ENCODE measurements at regions not wholly inside any gene's neighbourhood (a gene's known extent, or its start where the extent isn't known, plus 50 kb on each side); places are given as distances from the start of the nearest gene placed in this dataset.

GRCh38 chr6:167746390-167746907 lies 80.3 kb upstream of the AFDN start:
- Histone ChIP-seq H3K4me3 (no peak overlapping the region), H3K9me3 (no peaks in the 10 kb centered on the region), H3K4me1 (peaks cover 18% of the 10 kb centered on the region), H3K27ac (peak overlapping the region; percentile 24 to 61), H3K36me3 (ENCODE audit: low read depth, missing control alignments) (no peaks in the 10 kb centered on the region), H3K27me3 (no peaks in the 10 kb centered on the region)
- DNase-seq = no peak
- TF ChIP-seq, protein P1, sequence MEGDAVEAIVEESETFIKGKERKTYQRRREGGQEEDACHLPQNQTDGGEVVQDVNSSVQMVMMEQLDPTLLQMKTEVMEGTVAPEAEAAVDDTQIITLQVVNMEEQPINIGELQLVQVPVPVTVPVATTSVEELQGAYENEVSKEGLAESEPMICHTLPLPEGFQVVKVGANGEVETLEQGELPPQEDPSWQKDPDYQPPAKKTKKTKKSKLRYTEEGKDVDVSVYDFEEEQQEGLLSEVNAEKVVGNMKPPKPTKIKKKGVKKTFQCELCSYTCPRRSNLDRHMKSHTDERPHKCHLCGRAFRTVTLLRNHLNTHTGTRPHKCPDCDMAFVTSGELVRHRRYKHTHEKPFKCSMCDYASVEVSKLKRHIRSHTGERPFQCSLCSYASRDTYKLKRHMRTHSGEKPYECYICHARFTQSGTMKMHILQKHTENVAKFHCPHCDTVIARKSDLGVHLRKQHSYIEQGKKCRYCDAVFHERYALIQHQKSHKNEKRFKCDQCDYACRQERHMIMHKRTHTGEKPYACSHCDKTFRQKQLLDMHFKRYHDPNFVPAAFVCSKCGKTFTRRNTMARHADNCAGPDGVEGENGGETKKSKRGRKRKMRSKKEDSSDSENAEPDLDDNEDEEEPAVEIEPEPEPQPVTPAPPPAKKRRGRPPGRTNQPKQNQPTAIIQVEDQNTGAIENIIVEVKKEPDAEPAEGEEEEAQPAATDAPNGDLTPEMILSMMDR (IDR thresholded peaks at IDR 0.05) = no peak
- no peak for TF ChIP-seq POLR2A (IDR thresholded peaks at IDR 0.05)
- WGBS, 2 donors = 77 to 78% methylated on average over 17 of the region's 17 CpGs
- intact Hi-C loops (cut with DNase I; ENCODE audit: low total_unique reads) = no loop called here

GRCh38 chr6:167746975-167747374 lies 79.7 kb upstream of the AFDN start:
- peak overlapping the region in 1 of 2 donors; percentile 24 for H3K27ac ChIP-seq
- no peak for DNase-seq
- intact Hi-C loops (cut with DNase I; ENCODE audit: low total_unique reads) = no loop called here
- H3K27me3 ChIP-seq = no peaks in the 10 kb centered on the region
- peaks cover 20% of the 10 kb centered on the region for H3K4me1 ChIP-seq
- H3K4me3 ChIP-seq = no peak overlapping the region
- no peak for TF ChIP-seq POLR2A (IDR thresholded peaks at IDR 0.05)
- TF ChIP-seq, protein P1 (IDR thresholded peaks at IDR 0.05) = no peak
- H3K36me3 ChIP-seq (ENCODE audit: low read depth, missing control alignments) = no peaks in the 10 kb centered on the region
- 61 to 66% methylated on average over 9 of the region's 9 CpGs for WGBS, 2 donors
- H3K9me3 ChIP-seq = no peaks in the 10 kb centered on the region

- Histone ChIP-seq H3K27me3 (no peaks in the 10 kb centered on the region), H3K4me3 (no peak overlapping the region), H3K9me3 (no peaks in the 10 kb centered on the region), H3K36me3 (ENCODE audit: low read depth, missing control alignments) (no peaks in the 10 kb centered on the region), H3K4me1 (peaks cover 20% of the 10 kb centered on the region), H3K27ac (no peak overlapping the region)
- TF ChIP-seq, protein P1 (IDR thresholded peaks at IDR 0.05) = no peak
- no peak for TF ChIP-seq POLR2A (IDR thresholded peaks at IDR 0.05)
- intact Hi-C loops (cut with DNase I; ENCODE audit: low total_unique reads) = no loop called here
- WGBS, 2 donors = 86 to 90% methylated on average over 4 to 5 of the region's 5 CpGs
- DNase-seq = no peak
These were observed 79.1 kb upstream of the AFDN start for GRCh38 chr6:167747645-167748044.

- Histone ChIP-seq H3K9me3 (no peaks in the 10 kb centered on the region), H3K36me3 (ENCODE audit: low read depth, missing control alignments) (no peaks in the 10 kb centered on the region), H3K4me1 (peaks cover 20% of the 10 kb centered on the region), H3K4me3 (no peak overlapping the region), H3K27me3 (no peaks in the 10 kb centered on the region), H3K27ac (no peak overlapping the region)
- WGBS, 2 donors = 77 to 88% methylated on average over 7 to 11 of the region's 11 CpGs
- no peak for DNase-seq
- TF ChIP-seq, protein P1 (IDR thresholded peaks at IDR 0.05) = no peak
- no peak for TF ChIP-seq POLR2A (IDR thresholded peaks at IDR 0.05)
- intact Hi-C loops (cut with DNase I; ENCODE audit: low total_unique reads) = no loop called here
These were observed 78.7 kb upstream of the AFDN start for GRCh38 chr6:167748046-167748445.
